ELR (cell line): ENCODE measurements at regions not wholly inside any gene's neighbourhood (a gene's known extent, or its start where the extent isn't known, plus 50 kb on each side); places are given as distances from the start of the nearest gene placed in this dataset.
"Not testable (repeated sequence)": the region's sequence is repeated elsewhere in the genome, so short reads cannot be mapped to it uniquely, and the experiment has no call there.

Experiments used
- DNase-seq: peaks from one replicate; pipeline ENCODE4 v3.0.0-alpha.2; 2015; ENCODE audit warnings: low read depth

GRCh38 chr11:49499117-49499516 is 290.7 kb upstream of the FOLH1 start:
- no peak for DNase-seq

GRCh38 chr11:49505231-49505630 is 296.8 kb upstream of the FOLH1 start:
- DNase-seq, result no peak

GRCh38 chr11:49526240-49526829 is 317.9 kb upstream of the FOLH1 start:
- peak; percentile 25 for DNase-seq

GRCh38 chr11:49533204-49533603 is 324.8 kb upstream of the FOLH1 start:
- no peak for DNase-seq

GRCh38 chr11:49538927-49539326 is 330.5 kb upstream of the FOLH1 start:
- not testable (repeated sequence) for DNase-seq

- not testable (repeated sequence) for DNase-seq
Measured at GRCh38 chr11:49558261-49558847, 350.0 kb upstream of the FOLH1 start.

- not testable (repeated sequence) for DNase-seq
Measured at GRCh38 chr11:49560593-49560992, 352.2 kb upstream of the FOLH1 start.

GRCh38 chr11:49561240-49561880 is 353.0 kb upstream of the FOLH1 start:
- DNase-seq, result not testable (repeated sequence)

GRCh38 chr11:49562262-49562661 is 353.9 kb upstream of the FOLH1 start:
- not testable (repeated sequence) for DNase-seq

GRCh38 chr11:49579492-49579891 is 371.1 kb upstream of the FOLH1 start:
- not testable (repeated sequence) for DNase-seq

- DNase-seq, result not testable (repeated sequence)
Measured at GRCh38 chr11:49585495-49585894, 366.7 kb upstream of the OR4C13 start.

GRCh38 chr11:49608892-49609291 is 343.3 kb upstream of the OR4C13 start:
- not testable (repeated sequence) for DNase-seq

- not testable (repeated sequence) for DNase-seq
Measured at GRCh38 chr11:49623872-49624271, 328.3 kb upstream of the OR4C13 start.

- not testable (repeated sequence) for DNase-seq
Measured at GRCh38 chr11:49670705-49671104, 281.5 kb upstream of the OR4C13 start.

- DNase-seq, result not testable (repeated sequence)
Measured at GRCh38 chr11:49702121-49702520, 250.1 kb upstream of the OR4C13 start.

GRCh38 chr11:49750447-49750846 is 201.7 kb upstream of the OR4C13 start:
- not testable (repeated sequence) for DNase-seq

- not testable (repeated sequence) for DNase-seq
Measured at GRCh38 chr11:49750960-49751359, 201.2 kb upstream of the OR4C13 start.

- not testable (repeated sequence) for DNase-seq
Measured at GRCh38 chr11:49780791-49781190, 171.4 kb upstream of the OR4C13 start.

- not testable (repeated sequence) for DNase-seq
Measured at GRCh38 chr11:49782000-49782399, 170.2 kb upstream of the OR4C13 start.

GRCh38 chr11:49783841-49784240 is 168.3 kb upstream of the OR4C13 start:
- not testable (repeated sequence) for DNase-seq

- DNase-seq, result not testable (repeated sequence)
Measured at GRCh38 chr11:49789787-49790186, 162.4 kb upstream of the OR4C13 start.

- DNase-seq, result not testable (repeated sequence)
Measured at GRCh38 chr11:49798206-49798837, 153.9 kb upstream of the OR4C13 start.
